A673 (cell line): ENCODE measurements at regions not wholly inside any gene's neighbourhood (a gene's known extent, or its start where the extent isn't known, plus 50 kb on each side); places are given as distances from the start of the nearest gene placed in this dataset.

ENCODE experiments used
- BruUV-seq: library from RNA; stranded (reverse); fragments of 400-500 nt; replicated peaks from 2 replicates; lab custom pipeline; 2021; lab: Mats Ljungman, UMichigan
- CTCF ChIA-PET: fragments of 300-600 bp; sonication (Branson Sonifier 250); formaldehyde crosslinking; loops from one replicate; lab custom pipeline; 2022; ENCODE audit warnings: antibody characterized with exemption; lab: Charles Lee
- POLR2A ChIA-PET: fragments of 300-600 bp; sonication (Branson Sonifier 250); formaldehyde crosslinking; loops from one replicate; lab custom pipeline; 2022; ENCODE audit warnings: antibody characterized with exemption; ENCODE audit not compliant: low non-redundant PET; lab: Charles Lee
- DNase-seq: peaks from one replicate; pipeline ENCODE4 v3.0.0-alpha.2; 2015; ENCODE audit warnings: low spot score
- H3K27ac ChIP-seq: fragments of 200-600 bp; sonication (generic); 2 replicates; pipeline ENCODE4 v1.5.1; 2016; ENCODE audit warnings: mixed run types, low read depth, mild to moderate bottlenecking, mixed read lengths, antibody characterized with exemption, low read length; ENCODE audit not compliant: poor library complexity, severe bottlenecking
- H3K27me3 ChIP-seq: fragments of 200-600 bp; sonication (generic); replicated peaks from 2 replicates; pipeline ENCODE4 v1.6.1; 2017; ENCODE audit warnings: mixed run types, low read depth, mild to moderate bottlenecking, mixed read lengths, antibody characterized with exemption, low read length; ENCODE audit not compliant: insufficient read depth, poor library complexity
- H3K36me3 ChIP-seq: fragments of 200-600 bp; sonication (generic); 2 replicates; pipeline ENCODE4 v1.6.1; 2016; ENCODE audit warnings: mixed run types, mild to moderate bottlenecking, mixed read lengths, antibody characterized with exemption, low read length; ENCODE audit not compliant: insufficient read depth, poor library complexity, severe bottlenecking
- H3K4me1 ChIP-seq: fragments of 200-600 bp; sonication (generic); 2 replicates; pipeline ENCODE4 v1.6.1; 2017; ENCODE audit warnings: mixed run types, mild to moderate bottlenecking, mixed read lengths, antibody characterized with exemption, low read length; ENCODE audit not compliant: insufficient read depth, poor library complexity, severe bottlenecking
- H3K4me3 ChIP-seq: fragments of 200-600 bp; sonication (generic); 2 replicates; pipeline ENCODE4 v1.5.1; 2016; ENCODE audit warnings: low read depth, mixed run types, mild to moderate bottlenecking, mixed read lengths, low read length; ENCODE audit not compliant: poor library complexity, severe bottlenecking
- H3K9me3 ChIP-seq: fragments of 200-600 bp; sonication (generic); 2 replicates; pipeline ENCODE4 v1.6.1; 2016; ENCODE audit warnings: mixed run types, low read depth, mild to moderate bottlenecking, mixed read lengths, antibody characterized with exemption, low read length; ENCODE audit not compliant: poor library complexity, severe bottlenecking
- CTCF ChIP-seq: fragments of 300-800, 200-600 bp; sonication (generic); conservative IDR thresholded peaks from 2 replicates; pipeline ENCODE4 v1.5.1; 2017; ENCODE audit warnings: low read depth, mild to moderate bottlenecking, antibody characterized with exemption, low read length, moderate library complexity, mixed read lengths
- EZH2 ChIP-seq: fragments of 200-600 bp; sonication (generic); IDR thresholded peaks from 2 replicates; pipeline ENCODE4 v1.6.1; 2017; ENCODE audit warnings: borderline replicate concordance, low read depth, mild to moderate bottlenecking, mixed read lengths, antibody characterized with exemption, low read length; ENCODE audit not compliant: poor library complexity, severe bottlenecking
- intact Hi-C: fragments of 100-400 bp; cut with micrococcal nuclease; formaldehyde crosslinking; loops from one replicate; pipeline ENCODE4 v1.10.0; 2022; ENCODE audit not compliant: unreplicated experiment

GRCh38 chr13:48583859-48584311 is 51.0 kb upstream of the RCBTB2 start:
- Histone ChIP-seq H3K36me3 (no peaks in the 10 kb centered on the region), H3K9me3 (no peaks in the 10 kb centered on the region), H3K27me3 (peaks cover 16% of the 10 kb centered on the region), H3K27ac (no peak overlapping the region), H3K4me3 (no peak overlapping the region), H3K4me1 (no peaks in the 10 kb centered on the region)
- ChIA-PET CTCF (no interaction called here), POLR2A (no interaction called here)
- TF ChIP-seq EZH2 (no peak), CTCF (no peak)
- no peak for DNase-seq
- intact Hi-C loops, result no loop called here
- BruUV-seq, result no TSS peak

GRCh38 chr13:48585456-48585840 is 52.6 kb upstream of the RCBTB2 start:
- CTCF ChIA-PET, result no interaction called here
- POLR2A ChIA-PET, result no interaction called here
- Histone ChIP-seq H3K27ac (no peak overlapping the region), H3K4me3 (no peak overlapping the region), H3K36me3 (no peaks in the 10 kb centered on the region), H3K27me3 (peaks cover 16% of the 10 kb centered on the region), H3K9me3 (no peaks in the 10 kb centered on the region), H3K4me1 (no peaks in the 10 kb centered on the region)
- BruUV-seq, result no TSS peak
- TF ChIP-seq CTCF (no peak), EZH2 (no peak)
- DNase-seq, result no peak
- intact Hi-C loops, result no loop called here

- POLR2A ChIA-PET, result no interaction called here
- intact Hi-C loops, result no loop called here
- DNase-seq, result no peak
- Histone ChIP-seq H3K4me1 (no peaks in the 10 kb centered on the region), H3K4me3 (no peak overlapping the region), H3K36me3 (no peaks in the 10 kb centered on the region), H3K9me3 (no peaks in the 10 kb centered on the region), H3K27me3 (peaks cover 14% of the 10 kb centered on the region), H3K27ac (no peak overlapping the region)
- no peak for TF ChIP-seq EZH2
- CTCF ChIA-PET, result no interaction called here
- BruUV-seq, result no TSS peak
Observed at GRCh38 chr13:48586591-48587103, 53.8 kb upstream of the RCBTB2 start.

GRCh38 chr13:48588120-48588519 is 55.2 kb upstream of the RCBTB2 start:
- BruUV-seq, result no TSS peak
- no peak for DNase-seq
- no peaks in the 10 kb centered on the region for H3K9me3 ChIP-seq
- no peak overlapping the region for H3K4me3 ChIP-seq
- no peak overlapping the region for H3K27ac ChIP-seq
- H3K4me1 ChIP-seq, result no peaks in the 10 kb centered on the region
- intact Hi-C loops, result no loop called here
- ChIA-PET POLR2A (no interaction called here), CTCF (no interaction called here)
- peaks cover 5% of the 10 kb centered on the region for H3K27me3 ChIP-seq
- no peak for TF ChIP-seq CTCF
- no peak for TF ChIP-seq EZH2
- no peaks in the 10 kb centered on the region for H3K36me3 ChIP-seq
